HG03378 (cell line): ENCODE measurements at regions not wholly inside any gene's neighbourhood (a gene's known extent, or its start where the extent isn't known, plus 50 kb on each side); places are given as distances from the start of the nearest gene placed in this dataset.

Source experiments
- ATAC-seq: cut with Tn5 transposase; IDR thresholded peaks from one replicate; pipeline ENCODE4 v1.9.1; 2021; ENCODE audit warnings: mild to moderate bottlenecking, moderate library complexity; ENCODE audit not compliant: unreplicated experiment

DNA sequence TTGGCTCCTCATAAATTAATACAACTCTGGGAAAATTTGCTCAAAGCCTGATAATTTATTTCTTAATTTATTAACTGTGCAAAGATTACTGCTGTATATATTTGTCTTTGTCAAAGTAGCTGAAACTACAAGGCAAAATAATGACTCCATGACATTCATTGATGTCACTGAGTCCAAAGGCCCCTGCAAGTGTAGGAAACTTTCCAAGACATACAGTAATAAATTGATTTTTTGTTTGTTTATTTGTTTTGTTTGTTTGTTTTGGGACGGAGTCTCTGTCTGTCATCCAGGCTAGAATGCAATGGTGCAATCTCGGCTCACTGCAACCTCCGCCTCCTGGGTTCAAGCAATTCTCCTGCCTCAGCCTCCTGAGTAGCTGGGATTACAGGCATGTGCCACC, 96.8 kb upstream of the LPP start:
- no peak for ATAC-seq

DNA sequence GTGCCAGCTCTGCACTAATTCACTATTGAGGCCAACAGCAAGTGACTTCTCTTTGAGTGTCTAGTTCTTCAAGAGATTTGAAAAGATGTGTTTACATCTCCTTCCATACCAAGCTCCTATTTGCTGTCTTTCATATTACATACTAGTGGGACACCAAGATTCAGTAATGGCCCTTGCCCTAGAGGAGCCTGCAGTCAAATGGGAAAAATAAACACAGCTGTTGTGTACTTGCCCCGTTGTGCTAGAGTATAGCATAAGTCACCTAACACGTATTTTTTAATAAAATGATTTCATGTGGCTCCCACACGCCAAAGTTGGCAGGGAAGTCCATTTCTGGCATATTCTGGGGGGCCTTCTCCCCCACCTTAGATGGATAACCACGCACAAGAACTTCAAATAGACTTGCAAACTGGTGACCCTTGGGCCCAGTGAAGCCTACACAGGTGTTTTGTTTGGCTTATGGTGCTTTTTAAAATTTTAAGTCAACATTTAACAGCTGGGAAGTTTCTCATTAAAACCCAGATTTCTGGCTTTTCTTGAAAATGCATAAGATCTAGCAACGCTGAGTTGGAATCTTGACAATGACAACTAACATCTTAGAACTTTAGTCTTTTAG, 95.3 kb upstream of the LPP start:
- ATAC-seq = no peak

DNA sequence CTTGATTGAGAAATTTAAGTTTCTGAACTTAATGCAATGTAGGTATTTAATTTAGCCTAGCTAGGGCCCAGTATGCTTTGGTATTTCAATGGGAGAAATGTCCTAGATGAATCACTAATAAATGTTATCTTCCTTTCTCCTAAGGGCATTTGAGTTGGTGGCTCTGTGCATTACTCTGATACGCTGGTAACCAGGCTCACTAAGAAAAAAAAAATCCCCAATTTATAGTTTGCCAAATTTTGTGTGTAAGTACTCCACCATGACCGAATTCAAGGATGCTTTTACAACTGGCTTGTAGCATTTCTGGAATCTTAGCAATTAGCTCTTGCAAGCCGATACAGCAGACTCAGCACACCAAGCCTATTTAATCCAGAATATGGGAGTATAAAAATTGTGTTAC, 94.6 kb upstream of the LPP start:
- ATAC-seq = no peak

DNA sequence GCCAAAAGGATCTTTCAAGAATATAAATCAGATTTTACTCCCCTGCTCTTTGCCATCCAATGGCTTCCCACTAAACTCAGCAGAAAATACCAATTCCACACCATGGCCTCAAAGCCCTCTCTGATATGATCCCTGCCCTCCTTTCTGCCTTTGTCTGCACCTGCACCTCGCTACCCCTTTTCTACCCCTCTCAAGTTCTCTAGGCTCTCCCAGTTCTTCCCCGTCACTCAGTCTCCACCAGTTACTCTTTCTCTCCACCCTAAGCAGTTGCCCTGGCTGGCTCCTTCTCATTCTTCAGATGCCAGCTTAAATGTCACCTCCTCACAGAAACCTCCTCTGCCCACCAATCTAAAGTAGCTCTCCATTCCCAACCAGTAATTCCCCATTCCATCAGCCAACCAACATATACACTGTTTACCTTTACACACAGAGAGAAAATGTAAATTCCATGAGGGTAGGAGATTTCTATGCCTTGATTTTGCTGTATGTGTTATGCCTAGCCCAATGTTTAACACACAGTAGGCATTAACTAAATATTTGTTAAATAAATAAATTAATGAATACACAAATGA, 93.6 kb upstream of the LPP start:
- no peak for ATAC-seq

DNA sequence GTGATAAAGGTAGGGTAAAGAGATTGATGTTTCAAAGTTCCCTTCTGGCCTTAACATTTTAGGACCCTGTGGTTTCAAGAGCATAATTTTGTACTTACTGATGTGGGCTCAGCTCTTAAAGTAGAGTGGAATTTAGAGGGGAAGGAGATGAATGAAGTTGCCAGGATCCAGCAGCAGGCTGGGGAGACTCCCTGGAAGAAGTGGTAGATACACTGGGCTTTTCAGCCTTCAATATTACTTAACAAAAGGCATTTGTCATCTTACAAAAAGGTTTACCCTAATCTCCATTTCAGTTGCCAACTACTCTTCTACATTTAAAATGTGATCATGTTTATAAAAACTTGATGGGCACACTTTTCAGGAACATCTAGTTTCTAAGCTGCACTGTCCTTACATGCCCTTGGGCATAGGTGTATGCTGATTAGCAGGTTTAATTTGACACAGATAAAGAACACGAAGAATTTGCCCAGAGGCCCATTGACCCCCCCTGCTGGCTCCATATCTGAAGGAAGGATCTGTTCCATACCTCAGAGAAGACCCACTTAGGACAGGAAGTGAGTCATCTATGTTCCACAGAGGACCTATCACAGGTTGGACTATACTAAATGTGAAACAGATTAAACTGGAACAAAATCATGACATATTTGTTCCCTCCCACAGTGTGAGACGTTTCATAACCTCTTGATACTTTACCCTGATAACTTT, 93.0 kb upstream of the LPP start:
- ATAC-seq = no peak

DNA sequence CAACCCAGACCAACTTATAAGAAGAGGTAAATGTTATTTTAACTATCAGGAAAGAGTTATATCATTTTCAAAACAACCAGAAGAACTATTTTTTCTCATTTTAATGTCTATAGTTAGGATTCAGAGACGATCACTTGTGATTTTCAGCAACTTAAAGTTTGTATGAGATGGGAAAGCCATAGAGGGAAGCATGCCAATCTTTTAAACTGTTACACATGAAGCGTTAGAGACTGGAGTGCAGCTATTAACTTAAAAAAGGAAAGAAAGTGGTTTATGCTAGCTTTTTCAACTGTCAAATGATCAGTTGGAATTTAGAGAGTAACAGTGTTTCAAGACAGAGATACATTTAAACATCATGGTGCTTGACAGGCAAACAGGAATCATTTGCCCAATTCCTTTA, 91.7 kb upstream of the LPP start:
- no peak for ATAC-seq

DNA sequence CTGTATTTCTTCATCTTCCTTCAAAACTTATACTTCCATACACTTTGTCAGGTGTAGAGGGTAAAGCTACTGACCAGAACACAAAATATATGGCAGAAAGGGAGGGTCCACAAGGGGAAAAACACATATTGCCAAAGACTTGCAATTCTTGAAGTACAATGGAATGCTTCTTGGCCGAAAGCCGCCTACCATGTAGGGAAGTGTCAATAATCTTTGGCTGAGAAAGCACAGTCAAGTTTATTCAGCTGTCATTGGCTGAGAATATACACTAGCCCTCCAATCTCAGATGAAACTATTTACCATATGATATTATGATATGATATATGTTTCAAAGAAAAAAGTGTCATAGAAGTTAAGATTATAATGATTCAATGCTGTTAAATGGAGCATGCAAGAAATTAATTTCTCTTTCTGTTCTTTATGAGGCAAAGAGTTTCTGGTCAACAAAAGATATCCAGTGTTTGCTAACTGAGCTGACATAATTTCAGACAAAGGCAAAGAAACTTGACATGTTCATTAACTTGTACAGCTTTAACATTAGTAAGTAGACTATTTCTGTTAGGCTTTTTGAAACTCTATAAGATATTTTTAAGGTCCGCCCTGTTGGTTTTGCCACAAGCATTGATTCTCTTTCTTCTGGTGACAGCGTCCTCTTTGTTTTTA, 89.0 kb upstream of the LPP start:
- ATAC-seq = no peak

DNA sequence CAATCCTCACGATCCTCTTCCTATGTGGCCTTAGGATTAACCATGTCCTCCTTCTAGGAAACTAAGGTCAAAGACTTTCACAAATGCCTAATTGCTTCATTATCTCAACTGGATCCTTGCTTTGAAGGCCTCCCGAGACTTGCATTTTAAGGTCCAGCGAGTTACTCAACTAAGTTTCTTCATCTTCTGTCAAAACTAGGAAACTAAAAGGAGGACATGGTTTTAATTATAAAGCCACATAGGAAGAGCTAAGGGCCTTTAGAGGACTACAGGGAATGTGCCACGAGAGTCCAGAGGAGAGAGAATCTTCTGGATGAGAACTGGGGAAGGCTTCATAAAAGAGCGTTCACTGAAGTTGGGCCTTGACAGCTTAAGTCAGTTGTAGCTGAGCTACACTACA, 87.8 kb upstream of the LPP start:
- ATAC-seq = no peak

DNA sequence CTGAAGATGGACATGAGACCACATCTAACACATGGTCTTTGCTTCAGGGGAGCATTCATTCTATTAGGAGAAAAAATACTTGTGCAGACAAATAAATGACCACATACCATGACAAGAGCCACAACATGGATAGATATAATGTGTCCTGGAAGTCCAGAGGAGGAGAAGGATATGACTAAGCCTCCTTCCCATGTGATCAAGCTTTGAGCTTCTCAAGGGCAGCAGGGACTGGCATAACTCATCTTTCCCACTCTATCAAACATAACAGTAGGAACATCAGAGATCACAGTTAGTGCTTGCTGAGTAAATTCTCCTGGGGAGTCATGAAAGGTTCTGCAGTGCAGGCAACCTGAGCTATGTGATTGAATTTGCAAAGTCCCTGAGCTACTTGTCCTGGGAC, 86.0 kb upstream of the LPP start:
- ATAC-seq = no peak

DNA sequence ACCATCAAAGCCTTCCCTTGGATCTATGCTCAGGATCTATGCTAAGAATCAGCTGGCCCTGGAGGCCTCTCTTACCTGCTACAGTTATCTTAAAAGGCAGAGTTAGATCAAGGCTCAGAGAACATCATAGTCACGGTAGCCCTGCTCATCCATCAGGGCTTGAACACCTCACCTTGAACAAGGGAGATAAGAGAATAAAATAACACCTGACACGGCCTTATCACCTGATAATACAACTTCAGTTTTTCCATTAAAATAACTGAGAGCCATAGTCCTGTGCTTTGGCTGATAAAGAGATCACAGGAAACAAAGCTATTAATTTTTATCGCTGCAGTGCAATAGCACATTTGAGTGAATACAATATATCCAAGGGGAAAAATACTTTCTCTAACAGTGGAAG, 85.6 kb upstream of the LPP start:
- no peak for ATAC-seq

DNA sequence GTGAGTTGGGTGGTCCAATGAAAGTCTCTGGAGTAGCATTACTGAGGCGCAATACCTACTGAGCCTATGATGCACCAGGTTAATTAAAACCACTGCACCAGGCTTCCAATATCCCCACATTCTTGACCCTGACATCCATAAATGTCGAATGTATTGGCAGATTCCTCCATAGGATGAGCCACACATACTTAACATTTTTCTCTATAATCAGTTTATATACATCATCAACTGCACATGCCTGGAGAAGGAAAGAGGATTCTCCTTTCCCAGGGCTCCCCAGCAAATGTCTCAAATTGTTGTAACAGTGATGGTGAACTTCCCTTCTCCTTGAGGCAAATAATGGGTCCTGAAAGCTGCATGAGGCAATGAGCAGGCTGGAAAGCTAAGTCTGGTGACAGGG, 82.3 kb upstream of the LPP start:
- no peak for ATAC-seq

DNA sequence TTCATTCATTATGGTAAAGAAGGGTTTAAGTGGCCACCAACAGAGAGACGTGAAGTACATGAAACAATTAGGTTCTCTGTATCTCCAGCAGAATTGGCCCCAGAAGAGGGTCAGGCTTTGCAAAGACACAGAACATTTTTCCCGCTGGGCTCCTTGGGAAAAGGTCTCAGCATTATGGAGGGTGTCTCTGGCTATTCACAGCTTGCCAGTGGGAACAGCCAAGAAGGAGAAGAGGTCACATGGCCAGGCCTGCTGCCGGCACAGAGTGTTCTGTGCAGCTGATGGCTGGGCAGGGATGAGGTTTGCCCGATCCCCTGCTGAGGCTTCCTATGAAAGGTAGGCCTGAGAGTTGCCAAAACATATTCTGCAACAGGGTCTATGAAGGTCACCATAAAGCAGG, 77.8 kb upstream of the LPP start:
- ATAC-seq = no peak

DNA sequence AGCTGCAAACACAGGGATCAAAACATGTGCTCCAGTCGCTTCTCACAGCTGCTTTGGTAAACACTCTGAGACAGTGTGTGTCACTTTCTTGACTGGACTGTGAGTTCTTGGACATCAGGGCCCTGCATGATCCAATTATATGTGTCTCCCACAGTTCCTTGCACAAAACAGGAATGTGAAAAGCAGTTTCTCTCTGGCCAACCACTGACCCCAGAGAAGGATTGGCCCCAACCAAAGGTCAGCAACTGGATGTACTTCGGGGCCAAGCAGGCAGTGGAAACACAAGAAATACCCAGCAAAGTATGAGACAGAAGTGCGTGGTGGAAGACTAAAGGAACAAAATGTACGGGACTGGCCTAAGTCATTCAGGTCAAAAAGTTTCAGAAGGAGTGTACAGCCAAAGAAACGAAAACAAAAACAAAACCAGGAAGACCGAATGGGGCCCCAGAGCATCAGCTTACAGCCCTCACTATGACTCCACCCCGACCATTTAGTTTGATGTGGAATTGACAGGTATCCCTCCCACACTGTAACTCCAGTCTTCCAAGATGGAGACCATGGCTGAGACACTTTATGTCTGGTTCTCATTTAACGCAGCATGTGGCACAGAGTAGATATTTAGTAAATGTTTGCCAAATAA, 76.7 kb upstream of the LPP start:
- ATAC-seq = no peak

DNA sequence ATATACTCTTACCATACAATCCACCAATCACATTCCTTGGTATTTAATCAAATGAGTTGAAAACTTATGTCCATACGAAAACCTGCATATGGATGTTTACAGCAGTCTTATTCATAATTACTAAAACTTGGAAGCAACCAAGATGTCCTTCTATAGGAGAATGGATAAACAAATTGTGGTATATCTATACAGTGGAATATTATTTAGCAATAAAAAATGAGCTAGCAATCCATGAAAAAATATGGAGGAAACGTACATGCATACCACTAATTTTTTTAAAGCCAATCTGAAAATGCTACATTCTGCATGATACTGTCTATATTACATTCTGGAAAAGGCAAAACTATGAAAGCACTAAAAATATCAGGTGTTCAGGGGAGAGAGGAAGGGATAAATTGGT, 73.9 kb upstream of the LPP start:
- no peak for ATAC-seq

DNA sequence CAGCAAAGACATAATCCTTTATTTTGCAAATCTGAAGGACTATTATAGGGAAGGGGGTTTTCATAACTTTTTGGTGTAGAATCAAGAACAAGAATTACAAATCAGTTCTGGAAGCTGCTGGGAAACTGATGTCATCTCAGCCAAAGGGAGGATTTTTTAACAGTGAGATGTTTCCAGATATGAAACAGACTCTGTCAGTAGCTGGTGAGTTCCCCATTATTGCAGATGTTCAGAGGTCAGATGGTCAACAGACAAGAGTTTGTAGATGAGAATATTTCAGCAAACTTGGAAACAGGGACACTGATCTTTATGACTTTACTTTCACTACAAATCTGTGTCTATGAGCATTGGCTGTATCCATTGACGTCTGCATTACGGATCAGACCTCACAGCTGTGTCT, 71.9 kb upstream of the LPP start:
- ATAC-seq = no peak

DNA sequence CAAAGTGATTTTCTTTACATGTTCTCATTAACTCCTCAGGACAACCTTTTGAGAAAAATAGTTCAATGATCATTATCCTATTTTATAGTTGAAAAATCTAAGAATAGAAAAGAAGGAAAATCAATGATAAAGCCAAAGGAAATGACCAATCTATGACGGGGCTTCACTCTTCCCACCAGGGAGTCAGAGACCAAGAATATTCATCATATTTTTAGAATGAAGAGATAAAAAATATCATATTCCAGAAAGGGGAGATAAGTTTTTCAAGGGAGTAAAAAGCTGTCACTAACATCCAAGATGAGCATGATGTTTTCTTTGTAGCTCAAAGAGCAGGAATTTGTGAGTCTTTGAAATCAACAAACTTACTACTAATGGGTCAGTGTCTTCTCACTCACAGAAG, 71.5 kb upstream of the LPP start:
- no peak for ATAC-seq

DNA sequence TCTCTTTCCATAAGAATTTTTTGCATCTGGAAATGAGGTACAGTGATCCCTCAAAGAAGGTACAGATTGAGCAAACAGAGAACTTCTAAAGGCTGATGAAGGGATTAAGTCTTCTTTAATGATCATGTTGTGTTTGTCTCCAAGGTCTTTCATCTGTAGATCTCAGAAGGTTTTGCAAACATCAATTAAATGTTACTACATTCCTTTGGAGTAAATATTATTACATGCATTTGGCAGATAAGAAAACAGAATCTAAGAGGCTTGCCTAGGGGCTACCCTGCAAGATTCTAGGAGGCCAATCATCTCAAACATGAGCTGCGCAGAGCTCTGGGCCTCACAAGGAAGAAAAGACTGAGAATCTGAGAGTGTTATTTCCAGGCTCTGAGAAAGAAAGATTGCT, 70.9 kb upstream of the LPP start:
- no peak for ATAC-seq

DNA sequence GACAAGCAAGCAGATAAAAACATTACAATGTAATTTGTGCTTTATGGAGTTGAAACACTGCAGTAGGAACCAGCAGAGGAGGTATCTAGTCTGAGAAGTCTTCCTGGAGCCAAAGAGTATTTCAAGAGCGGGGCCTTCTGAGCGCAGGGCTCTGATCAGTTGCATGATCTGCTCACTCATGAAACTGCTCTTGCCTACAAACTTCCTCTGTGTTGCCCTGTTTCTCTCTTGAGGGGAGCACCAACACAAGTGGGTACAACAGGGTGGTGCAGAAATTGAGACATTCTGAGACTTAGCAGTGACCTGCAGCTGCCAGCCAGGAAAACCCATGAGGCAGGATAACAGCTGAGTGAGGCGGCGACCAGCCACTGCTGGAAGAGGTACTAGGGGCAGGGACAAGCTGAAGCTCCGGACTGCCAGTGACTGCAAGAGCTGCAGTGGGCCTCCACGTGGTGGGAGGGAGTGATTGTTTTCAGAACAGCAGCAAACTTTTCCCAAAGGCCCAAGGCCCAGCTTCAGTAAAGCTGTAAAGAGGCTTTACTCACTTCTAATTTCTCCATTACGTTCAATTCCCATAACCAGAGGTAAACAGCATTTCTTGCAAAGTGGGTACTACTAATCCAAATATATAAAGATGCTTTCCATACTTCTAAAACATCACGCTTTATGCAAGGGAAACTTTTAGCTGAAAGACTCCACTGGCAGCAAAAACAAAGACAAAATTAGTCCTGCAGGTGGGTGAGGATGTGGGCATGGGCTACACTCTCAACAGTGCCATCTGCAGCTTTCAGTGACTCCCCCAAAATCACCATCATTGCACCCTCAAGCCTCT, 69.0 kb upstream of the LPP start:
- ATAC-seq = no peak

DNA sequence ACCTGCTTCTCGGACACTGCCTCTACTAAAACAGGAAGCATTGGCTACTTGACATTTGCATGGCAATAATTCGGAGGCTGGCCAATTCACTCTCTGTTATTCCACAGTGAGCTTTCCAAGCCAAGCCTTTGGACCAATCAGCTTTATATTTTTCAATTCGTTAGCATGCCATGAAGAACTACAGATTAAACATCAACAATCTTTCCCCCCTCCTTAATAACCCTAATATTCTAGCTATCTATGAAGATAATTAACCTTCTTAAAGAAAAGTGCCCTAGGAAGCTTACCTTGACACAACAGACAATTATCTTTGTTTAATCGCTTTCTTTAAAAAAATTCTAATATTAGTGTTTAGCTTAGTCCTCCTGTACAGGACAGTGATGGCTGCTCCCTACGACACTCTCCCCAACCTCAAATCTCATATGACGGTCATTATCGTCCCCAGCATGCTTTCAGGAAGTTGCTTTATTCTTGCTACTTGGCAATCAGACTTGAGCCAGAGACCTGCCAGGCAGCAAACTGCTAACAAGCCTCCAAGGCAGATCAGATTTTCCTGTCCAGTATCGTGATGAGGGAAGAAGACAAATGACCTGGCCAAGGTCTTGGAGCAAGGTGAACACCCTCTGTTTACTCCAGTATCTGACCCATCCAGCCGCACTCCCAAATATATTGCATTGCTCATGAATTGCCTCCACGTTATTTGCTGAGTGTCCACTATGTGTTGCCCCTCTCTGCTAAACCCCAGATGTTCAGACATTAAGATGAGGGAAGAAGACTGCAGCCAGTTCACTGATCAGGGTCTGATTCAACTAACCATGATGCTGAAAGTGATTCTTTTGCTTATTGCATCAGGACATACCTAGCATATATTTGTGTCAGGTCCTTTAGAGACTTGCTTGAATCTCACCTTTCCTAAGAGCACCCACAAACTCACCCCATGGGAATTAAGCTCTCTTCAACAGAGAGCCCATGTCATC, 68.1 kb upstream of the LPP start:
- no peak for ATAC-seq
